ENCODE measurements at regions not wholly inside any gene's neighbourhood (a gene's known extent, or its start where the extent isn't known, plus 50 kb on each side); places are given as distances from the start of the nearest gene placed in this dataset.

- Histone ChIP-seq H3K4me3 (replicated peaks in 1 of 2; ENCODE audit: low read depth in 1 of 2, low read length in 2 of 2) (no peak overlapping the region), H3K36me3 (ENCODE audit: control insufficient read depth in 1 of 2, insufficient read depth in 2 of 2, low read length in 2 of 2) (no peaks in the 10 kb centered on the region), H2AFZ (ENCODE audit: low read depth, low read length, poor library complexity, severe bottlenecking) (no peak overlapping the region), H4K20me1 (ENCODE audit: insufficient read depth) (no peaks in the 10 kb centered on the region), H3K4me2 (ENCODE audit: low read length) (no peak overlapping the region), H3K27ac (ENCODE audit: low read depth, low read length) (no peak overlapping the region), H3K9me2 (ENCODE audit: insufficient read depth) (no peaks in the 10 kb centered on the region), H3K9me3 (ENCODE audit: control insufficient read depth in 1 of 2, insufficient read depth in 1 of 2, low read depth in 1 of 2, low read length in 2 of 2) (no peaks in the 10 kb centered on the region), H3K27me3 (ENCODE audit: insufficient read depth, low read length) (peaks cover 39% of the 10 kb centered on the region), H3K4me1 (ENCODE audit: control insufficient read depth in 1 of 2, insufficient read depth in 2 of 2, low read length in 2 of 2) (peaks cover 0 to 10% of the 10 kb centered on the region in 2 experiments; a peak in 1 of 4 replicates), H3K79me2 (ENCODE audit: insufficient read depth, low read length) (no peaks in the 10 kb centered on the region), H3K9ac (ENCODE audit: low read length) (no peak overlapping the region)
- no peak for DNase-seq (ENCODE audit: low read depth, low spot score)
- TF ChIP-seq CBX3 (IDR thresholded peaks at IDR 0.05; ENCODE audit: low read depth) (no peak), POLR2AphosphoS5 (IDR thresholded peaks at IDR 0.05; ENCODE audit: low read depth, low read length) (no peak), CEBPB (IDR thresholded peaks at IDR 0.05; ENCODE audit: low read depth) (no peak)
- no TSS peak for BruUV-seq (replicated peaks)
- no peak for ATAC-seq
- POLR2A ChIA-PET, result no interaction called here
- CTCF ChIA-PET, result no interaction called here
- RAD21 ChIA-PET (ENCODE audit: low non-redundant PET in 1 of 2, low total read pairs in 2 of 2, uncharacterized antibody in 2 of 2, unreplicated experiment in 2 of 2), result no interaction called here
- intact Hi-C loops (cut with micrococcal nuclease), result no loop called here
These were observed 99.7 kb upstream of the KLHL29 start for GRCh38 chr2:23285091-23285800.

- DNase-seq (ENCODE audit: low read depth, low spot score) (no peak), ATAC-seq (no peak)
- Histone ChIP-seq H3K9ac (ENCODE audit: low read length) (no peak overlapping the region), H3K79me2 (ENCODE audit: insufficient read depth, low read length) (no peaks in the 10 kb centered on the region), H3K9me2 (ENCODE audit: insufficient read depth) (no peaks in the 10 kb centered on the region), H3K9me3 (ENCODE audit: control insufficient read depth in 1 of 2, insufficient read depth in 1 of 2, low read depth in 1 of 2, low read length in 2 of 2) (no peaks in the 10 kb centered on the region), H3K4me3 (replicated peaks in 1 of 2; ENCODE audit: low read depth in 1 of 2, low read length in 2 of 2) (no peak overlapping the region), H3K27ac (ENCODE audit: low read depth, low read length) (no peak overlapping the region), H3K27me3 (ENCODE audit: insufficient read depth, low read length) (peaks cover 48% of the 10 kb centered on the region), H3K4me1 (ENCODE audit: control insufficient read depth in 1 of 2, insufficient read depth in 2 of 2, low read length in 2 of 2) (peaks cover 0 to 8% of the 10 kb centered on the region in 2 experiments; a peak in 1 of 4 replicates), H2AFZ (ENCODE audit: low read depth, low read length, poor library complexity, severe bottlenecking) (no peak overlapping the region), H4K20me1 (ENCODE audit: insufficient read depth) (no peaks in the 10 kb centered on the region), H3K4me2 (ENCODE audit: low read length) (no peak overlapping the region), H3K36me3 (ENCODE audit: control insufficient read depth in 1 of 2, insufficient read depth in 2 of 2, low read length in 2 of 2) (no peaks in the 10 kb centered on the region)
- ChIA-PET CTCF (interaction anchor here (0.6 kb wide), 1 partner anchor 1541 kb away, joined by 3 read pairs; no protein-coding TSS in a partner anchor), POLR2A (no interaction called here), RAD21 (ENCODE audit: low non-redundant PET in 1 of 2, low total read pairs in 2 of 2, uncharacterized antibody in 2 of 2, unreplicated experiment in 2 of 2) (no interaction called here)
- TF ChIP-seq EZH2phosphoT487 (IDR thresholded peaks at IDR 0.05; ENCODE audit: borderline replicate concordance) (no peak), JUND (IDR thresholded peaks at IDR 0.05) (no peak), POLR2AphosphoS5 (IDR thresholded peaks at IDR 0.05; ENCODE audit: low read depth, low read length) (no peak), YY1 (IDR thresholded peaks at IDR 0.05; ENCODE audit: extremely low read depth, insufficient replicate concordance, low read depth, low read length) (no peak), ZNF274 (IDR thresholded peaks at IDR 0.05; ENCODE audit: low read depth, low read length) (no peak), MAX (IDR thresholded peaks at IDR 0.05) (no peak), EZH2 (IDR thresholded peaks at IDR 0.05) (no peak), CEBPB (IDR thresholded peaks at IDR 0.05; ENCODE audit: low read depth) (no peak), POLR2A (IDR thresholded peaks at IDR 0.05; ENCODE audit: borderline replicate concordance, extremely low read depth, insufficient read depth, insufficient read length) (no peak), SIN3A (IDR thresholded peaks at IDR 0.05; ENCODE audit: low read depth) (no peak), TCF7L2 (IDR thresholded peaks at IDR 0.05; ENCODE audit: borderline replicate concordance, extremely low read depth, insufficient read depth, insufficient read length) (no peak), CTCF (IDR thresholded peaks at IDR 0.05 in 2 of 3, conservative IDR thresholded peaks at IDR 0.05 in 1 of 3; ENCODE audit: borderline replicate concordance in 1 of 3, insufficient read depth in 1 of 3, low read depth in 2 of 3, low read length in 2 of 3) (no peak), ATF3 (IDR thresholded peaks at IDR 0.05) (no peak)
- no TSS peak for BruUV-seq (replicated peaks)
- intact Hi-C loops (cut with micrococcal nuclease), result no loop called here
These were observed 98.8 kb upstream of the KLHL29 start for GRCh38 chr2:23286031-23286757.
